ENCODE measurements at regions not wholly inside any gene's neighbourhood (a gene's known extent, or its start where the extent isn't known, plus 50 kb on each side); places are given as distances from the start of the nearest gene placed in this dataset.

- TF ChIP-seq RXRB (CRISPR knock-in tag; IDR thresholded peaks at IDR 0.05; ENCODE audit: borderline replicate concordance) (peak; percentile 37; the same call in 1 of the 2 replicates), EZH2 (conservative IDR thresholded peaks at IDR 0.05; ENCODE audit: low read depth, low read length) (no peak), SALL2 (CRISPR knock-in tag; IDR thresholded peaks at IDR 0.05) (no peak), ATF7-NPFF (CRISPR knock-in tag; IDR thresholded peaks at IDR 0.05; ENCODE audit: low read depth) (no peak), ZNF230 (CRISPR knock-in tag; IDR thresholded peaks at IDR 0.05) (no peak), RFXANK (CRISPR knock-in tag; IDR thresholded peaks at IDR 0.05) (no peak)
Observed at GRCh38 chr9:38153152-38153909, 84.3 kb upstream of the SHB start (continued).

GRCh38 chr9:38149647-38150046 is 80.6 kb upstream of the SHB start:
- Histone ChIP-seq H3K27ac (ENCODE audit: extremely low read length, insufficient read depth, low read length) (no peak overlapping the region), H3K36me3 (replicated peaks in 1 of 2; ENCODE audit: control insufficient read depth in 1 of 2, insufficient read depth in 2 of 2, low read length in 2 of 2) (no peaks in the 10 kb centered on the region), H3K27me3 (ENCODE audit: control insufficient read depth in 1 of 2, insufficient read depth in 2 of 2, low read length in 2 of 2) (no peaks in the 10 kb centered on the region), H3K4me3 (replicated peaks in 1 of 3; ENCODE audit: insufficient read depth in 1 of 3, low read depth in 2 of 3, low read length in 3 of 3) (no peak overlapping the region), H3K9ac (ENCODE audit: insufficient read depth, low read depth, low read length) (no peak overlapping the region), H2AFZ (ENCODE audit: low read length) (no peak overlapping the region), H4K20me1 (ENCODE audit: insufficient read depth, low read length) (no peaks in the 10 kb centered on the region), H3K79me2 (ENCODE audit: insufficient read depth, low read length) (no peaks in the 10 kb centered on the region), H3K4me1 (ENCODE audit: insufficient read depth, low read length) (peaks cover 11% of the 10 kb centered on the region), H3K4me2 (ENCODE audit: low read depth, low read length) (no peak overlapping the region), H3K9me3 (ENCODE audit: low read length) (no peaks in the 10 kb centered on the region)
- ChIA-PET POLR2A (no interaction called here), CTCF (ENCODE audit: low intra/inter-chr PET ratio, low total read pairs) (no interaction called here)
- ATAC-seq (no peak), DNase-seq (ENCODE audit: low spot score) (no peak), FAIRE-seq (no peak)
- no TSS peak for BruUV-seq (replicated peaks)
- intact Hi-C loops (cut with micrococcal nuclease; ENCODE audit: unreplicated experiment) (no loop called here), in situ Hi-C loops (cut with HindIII; ENCODE audit: extremely low pct_ligation_motif_present, low pct_unique_long_range_greater_than_20kb) (no loop called here)
- TF ChIP-seq ZNF468 (CRISPR knock-in tag; IDR thresholded peaks at IDR 0.05) (no peak), GPBP1L1 (CRISPR knock-in tag; IDR thresholded peaks at IDR 0.05) (no peak), IRX3 (CRISPR knock-in tag; IDR thresholded peaks at IDR 0.05; ENCODE audit: borderline replicate concordance, low read depth) (no peak), ZBTB4 (CRISPR knock-in tag; IDR thresholded peaks at IDR 0.05; ENCODE audit: borderline replicate concordance) (no peak), MYNN (CRISPR knock-in tag; IDR thresholded peaks at IDR 0.05; ENCODE audit: low read depth) (no peak), HMG20A (CRISPR knock-in tag; IDR thresholded peaks at IDR 0.05; ENCODE audit: borderline replicate concordance) (no peak), TFDP1 (CRISPR knock-in tag; IDR thresholded peaks at IDR 0.05; ENCODE audit: borderline replicate concordance) (no peak), POLR2AphosphoS5 (IDR thresholded peaks at IDR 0.05; ENCODE audit: low read depth, low read length) (no peak)
- WGBS (ENCODE audit: low lambda C conversion rate), result 5% methylated on average over 3 of the region's 3 CpGs
